Liver (tissue), 3 donors: ENCODE measurements at regions not wholly inside any gene's neighbourhood (a gene's known extent, or its start where the extent isn't known, plus 50 kb on each side); places are given as distances from the start of the nearest gene placed in this dataset.

Source experiments
- CTCF ChIP-seq: fragments of 150-350 bp; IDR thresholded peaks from 2 replicates; pipeline ENCODE4 v1.5.1; 2017; ENCODE audit warnings: improper control_type of control experiment, low read depth, low read length; ENCODE audit not compliant: missing input control
- FOXA2 ChIP-seq: IDR thresholded peaks from 2 replicates; pipeline ENCODE4 v1.6.1; 2016; ENCODE audit warnings: antibody characterized with exemption
- TAF1 ChIP-seq: conservative IDR thresholded peaks from 2 replicates; pipeline ENCODE4 v1.6.1; 2016; ENCODE audit warnings: antibody characterized with exemption, mild to moderate bottlenecking
- ZBTB33 ChIP-seq: IDR thresholded peaks from 2 replicates; pipeline ENCODE4 v1.6.1; 2016; ENCODE audit warnings: antibody characterized with exemption
- donor health status: healthy.
- donor health status: healthy.

- TF ChIP-seq TAF1 (no peak), CTCF (no peak), ZBTB33 (no peak), FOXA2 (no peak)
These were observed 116.5 kb upstream of the ZNF804A start for GRCh38 chr2:184481865-184482264.
